ENCODE measurements at regions not wholly inside any gene's neighbourhood (a gene's known extent, or its start where the extent isn't known, plus 50 kb on each side); places are given as distances from the start of the nearest gene placed in this dataset.
A peak's percentile ranks its signal among the peaks of the same experiment; 100 is the strongest.

DNA sequence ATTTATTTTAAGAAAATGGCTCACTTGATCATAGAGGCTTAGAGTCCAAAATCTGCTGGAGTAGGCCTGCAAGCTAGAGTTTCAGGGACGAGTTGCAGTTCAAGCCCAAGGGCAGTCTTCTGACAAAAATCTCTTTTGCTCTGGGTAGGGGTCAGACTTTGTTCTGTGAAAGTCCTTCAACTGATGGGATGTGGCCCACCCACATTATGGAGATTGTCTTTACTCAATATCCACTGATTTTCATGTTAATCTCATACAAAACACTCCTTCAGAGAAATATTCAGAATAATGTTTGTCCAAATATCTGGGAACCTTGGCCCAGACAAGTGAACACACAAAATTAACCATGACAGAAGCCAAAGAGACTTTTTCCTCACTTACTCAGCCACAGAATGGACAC lies 98.6 kb upstream of the RSPO3 start:
- DNase-seq = no peak

DNA sequence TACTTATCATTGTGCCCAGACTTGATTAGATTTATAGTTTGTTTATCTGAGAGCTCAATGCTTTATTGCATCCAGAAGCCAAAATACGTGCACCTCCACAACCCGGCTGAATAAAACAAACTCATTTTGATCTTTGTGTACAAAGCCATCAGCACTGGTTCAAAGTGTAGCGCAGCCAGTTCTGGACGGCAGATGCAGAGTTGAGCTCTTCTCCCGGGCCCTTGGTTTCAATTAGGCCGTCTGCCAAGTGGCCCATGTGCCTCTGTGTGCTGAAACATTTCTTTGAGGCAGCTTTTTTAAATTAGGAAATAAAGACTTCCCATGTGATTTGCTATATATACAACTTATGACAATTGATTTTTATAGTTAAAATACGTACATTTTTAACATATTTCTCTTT lies 96.2 kb upstream of the RSPO3 start:
- DNase-seq = peak in 1 of 2 experiments; percentile 30

DNA sequence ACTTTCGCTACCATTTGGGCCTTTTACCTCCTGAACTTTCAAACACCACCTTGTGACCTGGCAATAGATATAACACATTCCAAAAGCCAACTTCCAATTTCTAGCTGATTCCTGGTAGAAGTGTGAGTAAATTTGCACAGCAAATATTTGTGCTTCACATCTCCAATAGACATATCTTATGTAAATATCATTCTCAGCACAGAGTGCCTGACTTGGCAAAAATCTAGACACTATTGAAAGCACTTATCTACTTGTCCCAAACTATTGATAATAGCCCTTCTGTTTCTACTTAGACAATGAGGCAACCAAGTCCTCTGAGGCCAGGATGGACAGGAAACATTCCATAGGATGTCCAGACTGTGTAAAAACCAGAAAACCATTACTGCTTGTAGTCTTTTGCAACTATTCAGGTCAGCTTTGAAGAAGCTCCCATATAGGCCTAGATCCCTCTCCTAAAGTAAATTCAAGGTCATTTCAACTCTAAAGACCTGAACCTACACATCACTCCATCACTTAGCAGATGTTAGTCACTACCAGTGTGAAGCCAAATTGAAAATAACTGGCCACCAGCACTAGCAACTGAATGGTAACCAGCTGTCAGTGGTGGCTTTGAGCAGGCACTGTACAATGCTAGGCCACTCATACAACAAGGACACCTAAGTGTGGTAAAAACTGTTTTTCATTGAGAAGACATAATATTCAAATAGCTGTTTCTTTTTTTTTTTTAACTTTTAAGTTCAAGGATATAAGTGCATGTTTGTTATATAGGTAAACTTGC lies 95.3 kb upstream of the RSPO3 start:
- no peak for DNase-seq

DNA sequence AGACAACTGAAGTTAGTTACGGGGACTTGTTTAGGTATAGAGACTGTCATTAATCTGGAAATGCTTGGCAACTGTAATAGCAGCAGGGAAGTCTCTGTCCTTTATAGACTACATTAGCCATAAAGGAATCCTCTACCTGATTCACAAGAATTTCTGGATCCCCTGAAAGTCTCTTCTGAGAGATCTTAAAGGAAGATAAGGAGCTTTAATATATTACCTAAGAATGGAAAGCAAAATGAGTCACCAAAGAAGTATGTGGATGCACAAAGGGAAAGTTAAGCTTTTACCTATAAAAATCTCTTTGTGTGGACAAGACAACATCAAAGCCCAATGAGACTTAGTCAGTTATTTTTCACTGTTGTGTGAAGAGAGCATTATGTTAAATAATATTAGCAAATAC lies 92.2 kb upstream of the RSPO3 start:
- no peak for DNase-seq

DNA sequence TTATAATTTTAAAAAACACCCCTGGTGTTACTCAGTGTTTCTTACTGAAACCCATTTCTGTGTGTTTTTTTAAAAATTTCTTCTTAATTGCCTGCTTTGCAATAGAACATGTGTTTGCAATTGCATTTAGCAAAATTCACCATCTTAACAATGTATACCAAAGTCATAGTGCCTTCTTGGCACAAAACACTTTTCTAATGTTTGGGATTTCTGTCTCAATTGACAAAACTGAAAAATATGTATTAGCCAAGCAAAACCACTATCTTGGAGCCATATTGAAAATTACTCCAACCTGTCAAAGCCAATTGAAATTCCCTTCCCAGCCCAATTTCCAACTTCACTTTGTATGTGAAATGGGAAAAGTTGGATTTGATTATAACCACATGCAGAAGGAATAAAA lies 88.4 kb upstream of the RSPO3 start:
- DNase-seq = no peak

DNA sequence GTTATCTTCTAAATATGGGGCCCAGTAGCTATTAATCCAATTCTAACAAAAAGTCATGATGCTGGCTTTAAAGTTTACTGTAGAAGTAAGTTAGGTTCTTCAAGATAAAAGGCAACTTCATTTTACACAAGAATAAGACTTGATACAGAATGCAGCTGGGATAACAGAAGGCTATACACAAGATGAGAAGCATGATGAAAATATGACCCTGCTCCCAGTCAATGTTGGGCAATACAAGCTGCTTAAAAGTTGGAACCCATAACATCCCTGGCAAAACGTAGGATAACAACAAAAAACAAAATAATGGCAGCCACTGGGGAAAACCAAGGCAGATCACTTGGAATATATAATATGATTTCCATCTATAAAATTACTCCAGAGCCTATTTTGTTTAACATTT lies 87.6 kb upstream of the RSPO3 start:
- no peak for DNase-seq

DNA sequence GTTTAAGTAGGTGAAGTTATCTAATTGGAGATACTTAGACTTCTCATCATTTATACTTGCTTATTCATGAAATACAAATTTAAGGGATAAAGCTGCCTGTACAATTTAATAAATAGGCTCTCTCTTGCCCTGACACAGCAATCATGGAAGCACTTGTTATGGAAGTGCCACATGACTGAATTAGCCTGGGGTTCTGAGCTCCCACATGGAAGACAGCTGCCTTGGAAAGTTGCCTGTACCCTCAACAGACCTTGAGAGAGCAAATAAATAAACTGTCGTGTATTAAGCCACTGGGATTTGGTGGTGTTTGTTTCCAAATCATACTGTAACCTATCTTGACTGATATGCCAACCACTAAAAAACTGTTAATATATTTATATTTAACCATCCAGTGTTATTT lies 87.0 kb upstream of the RSPO3 start:
- DNase-seq = no peak

DNA sequence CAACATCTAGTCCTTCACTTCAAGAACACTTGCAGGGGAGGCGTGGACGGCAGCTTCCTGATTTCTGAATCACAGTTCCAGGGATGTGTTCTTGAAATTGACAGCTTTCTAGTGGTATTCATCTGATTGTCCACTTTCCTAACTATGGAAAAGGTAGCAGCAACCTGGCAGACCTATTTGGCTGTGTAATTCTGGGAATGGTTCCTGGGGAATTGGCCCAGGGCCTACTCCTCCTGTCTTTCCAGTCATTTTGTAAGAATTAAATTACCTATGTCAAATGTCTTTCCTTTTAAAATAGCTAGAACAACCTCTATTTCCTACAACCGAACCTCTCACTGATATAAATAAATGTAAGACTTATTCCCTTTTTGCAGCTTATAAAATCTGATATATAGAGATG lies 85.5 kb upstream of the RSPO3 start:
- no peak for DNase-seq

DNA sequence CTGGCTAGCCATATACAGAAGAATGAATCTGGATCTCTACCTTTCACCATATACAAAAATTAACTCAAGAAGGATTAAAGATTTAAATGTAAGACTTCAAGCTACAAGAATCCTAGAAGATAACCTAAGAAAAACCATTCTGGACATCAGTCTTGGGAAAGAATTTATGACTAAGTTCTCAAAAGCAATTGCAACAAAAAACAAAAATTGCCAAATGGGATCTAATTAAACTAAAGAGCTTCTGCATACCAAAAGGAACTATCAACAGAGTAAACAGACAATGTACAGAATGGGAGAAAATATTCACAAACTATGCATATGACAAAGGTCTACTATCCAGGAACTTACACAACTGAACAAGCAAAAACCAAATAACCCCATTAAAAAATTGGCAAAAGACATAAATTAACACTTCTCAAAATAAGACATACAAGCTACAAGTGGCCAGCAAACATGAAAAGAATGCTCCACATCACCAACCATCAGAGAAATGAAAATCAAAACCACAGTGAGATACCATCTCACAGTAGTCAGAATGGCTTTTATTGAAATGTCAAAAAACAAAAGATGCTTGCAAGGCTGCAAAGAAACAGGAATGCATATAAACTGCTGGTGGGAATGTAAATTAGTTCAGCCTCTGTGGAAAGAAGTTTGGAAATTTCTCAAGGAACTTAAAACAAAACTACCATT lies 66.8 kb upstream of the RSPO3 start:
- DNase-seq = no peak

DNA sequence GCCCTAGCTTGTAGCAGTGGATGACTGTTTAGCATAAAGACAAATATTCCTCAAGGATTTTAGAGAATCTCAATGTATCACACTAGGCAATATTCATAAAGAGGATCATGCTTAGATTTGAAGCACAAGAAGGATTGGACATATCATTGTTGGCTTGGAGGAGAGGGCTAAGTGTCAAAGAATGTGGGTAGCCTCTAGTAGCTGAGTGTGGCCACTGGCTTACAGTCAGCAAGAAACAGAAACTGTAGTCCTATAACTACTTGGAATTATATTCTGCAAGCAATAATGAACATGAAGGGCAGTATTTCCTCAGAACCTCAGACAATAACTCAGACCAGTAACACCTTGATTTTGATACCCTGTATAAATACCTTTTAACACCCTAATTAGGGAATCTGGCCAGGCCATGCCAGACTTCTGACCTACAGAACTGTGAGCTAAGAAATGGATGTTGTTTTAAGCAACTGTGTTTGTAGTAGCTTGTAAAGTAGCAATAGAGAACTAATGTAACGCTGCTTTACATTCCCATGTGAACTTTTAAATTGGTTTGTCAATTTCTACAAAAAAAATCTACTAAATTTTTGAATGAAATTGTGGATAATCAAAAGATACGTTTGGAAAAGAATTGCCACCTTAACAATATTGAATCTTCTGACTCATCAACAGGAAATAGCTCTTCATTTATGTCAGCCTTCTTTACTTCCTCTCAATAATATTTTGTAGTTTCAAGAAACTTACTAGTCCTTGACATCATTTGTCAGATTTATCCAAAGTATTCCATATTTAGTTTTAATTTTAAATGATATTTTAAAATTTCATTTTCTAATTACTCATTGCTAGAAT lies 65.2 kb upstream of the RSPO3 start:
- no peak for DNase-seq

DNA sequence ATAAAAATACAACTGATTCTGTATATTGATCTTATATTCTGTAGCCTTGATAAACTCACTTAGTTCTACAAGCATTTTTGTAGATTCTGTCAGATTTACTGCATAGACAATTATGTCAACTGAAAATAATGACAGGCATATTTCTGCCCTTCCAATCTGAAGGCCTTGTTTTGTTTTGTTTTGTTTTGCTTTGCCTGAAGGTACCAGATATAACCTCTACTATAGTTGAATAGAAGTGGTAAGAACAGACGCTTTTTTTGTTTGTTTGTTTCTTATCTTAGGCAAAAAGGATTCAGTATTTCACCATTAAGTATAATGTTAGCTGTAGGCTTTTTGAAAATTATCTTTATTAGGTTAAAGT lies 64.6 kb upstream of the RSPO3 start:
- no peak for DNase-seq

DNA sequence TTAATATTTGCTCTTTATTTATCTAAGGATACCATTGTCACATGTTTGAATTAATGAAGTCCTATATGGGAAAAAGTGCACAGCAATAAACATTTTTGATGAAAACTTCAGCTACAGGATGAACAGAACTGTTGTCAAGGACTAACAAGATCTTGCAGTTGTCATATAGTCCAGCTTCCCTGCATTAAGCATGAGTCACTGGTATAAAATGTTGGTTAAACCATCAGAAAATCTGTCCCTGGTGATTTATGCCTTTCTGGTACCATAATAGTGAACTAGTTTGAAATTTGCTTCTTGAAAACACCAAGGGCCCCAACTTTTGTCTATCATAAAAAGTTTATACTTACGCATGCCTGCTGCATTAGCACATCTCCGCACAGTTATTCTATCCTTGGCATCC lies 60.4 kb upstream of the RSPO3 start:
- DNase-seq = no peak

DNA sequence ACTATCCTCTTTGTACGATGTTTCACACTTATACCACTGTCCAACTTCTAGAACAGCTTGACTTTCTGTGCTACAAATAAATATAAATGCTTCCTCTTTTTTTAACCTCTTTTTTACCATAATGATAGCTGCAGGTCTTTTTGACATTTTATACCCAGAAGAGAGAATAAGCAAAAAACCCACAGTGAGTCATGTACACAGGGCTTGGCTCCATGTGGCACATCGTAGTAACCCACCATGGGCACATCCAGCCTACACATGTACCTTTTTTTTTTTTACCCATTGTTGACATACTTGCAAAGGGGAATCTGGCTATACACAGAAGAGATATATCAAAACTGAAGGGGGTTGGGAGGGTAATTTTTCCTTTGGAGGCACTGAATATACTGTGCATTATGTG lies 59.5 kb upstream of the RSPO3 start:
- no peak for DNase-seq

Data from NCI-H1930 (cell line).